GDM1 (cell line): ENCODE measurements at regions not wholly inside any gene's neighbourhood (a gene's known extent, or its start where the extent isn't known, plus 50 kb on each side); places are given as distances from the start of the nearest gene placed in this dataset.

Source experiments
- DNase-seq: peaks from one replicate; lab custom pipeline; 2025; lab: John Stamatoyannopoulos, UW

DNA sequence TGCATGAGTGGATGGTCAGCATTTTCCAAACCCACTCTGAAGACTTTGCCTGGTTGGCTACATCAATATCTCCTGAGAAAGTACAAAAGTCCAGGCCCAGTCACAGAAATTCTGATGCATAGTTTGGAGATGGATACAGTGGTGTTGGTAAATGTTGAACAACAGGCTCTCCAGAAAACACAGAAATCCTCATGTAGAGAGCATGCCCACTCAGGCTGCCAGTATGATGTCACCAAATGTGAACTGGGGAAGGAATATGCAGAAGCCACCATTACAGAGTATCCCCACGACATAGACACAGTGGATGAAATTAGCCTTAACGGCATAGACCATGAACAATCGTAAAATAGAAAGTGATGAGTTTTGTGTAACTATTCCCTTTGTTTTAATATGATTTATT lies 97.1 kb upstream of the NXT1 start:
- no peak for DNase-seq

DNA sequence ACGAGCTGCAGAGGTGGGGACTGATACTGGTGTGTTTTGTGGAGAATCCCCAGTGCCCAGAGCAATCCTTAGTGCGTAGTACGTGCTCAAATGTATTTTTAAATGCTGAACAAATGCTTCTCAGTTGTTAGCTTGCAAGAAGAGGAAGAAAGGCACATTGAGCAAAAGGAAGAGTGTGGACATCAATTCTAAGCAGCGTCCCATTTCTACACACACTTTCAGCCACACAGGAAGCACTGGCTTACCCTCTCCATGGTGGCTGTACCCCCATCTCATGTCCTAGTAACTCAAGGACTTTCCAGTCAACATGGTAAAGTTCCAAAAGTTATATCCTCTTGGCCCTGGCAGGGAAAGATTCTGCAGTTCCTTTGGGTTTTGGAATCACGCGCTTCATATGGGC lies 98.8 kb upstream of the NXT1 start:
- DNase-seq, result no peak

DNA sequence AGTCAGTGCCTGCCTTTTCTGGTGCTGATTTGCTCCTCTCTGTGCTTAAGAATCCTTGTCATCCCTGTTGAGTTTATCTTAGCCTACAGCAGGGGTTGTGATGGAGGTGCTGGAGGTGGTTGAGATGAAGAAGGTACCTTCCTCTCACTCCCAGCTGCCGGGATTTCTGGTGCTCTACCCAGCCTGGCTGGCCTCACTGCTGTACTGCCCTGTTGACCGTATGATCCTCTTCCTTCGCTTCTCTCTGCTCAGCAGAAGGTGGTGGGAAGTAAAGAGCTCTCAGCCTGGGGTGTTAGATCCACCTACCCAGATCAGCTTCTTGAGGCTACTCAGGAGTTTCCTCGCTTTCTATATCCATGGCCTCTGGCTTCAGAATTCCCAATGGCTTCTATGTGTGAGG lies 101.0 kb upstream of the NXT1 start:
- DNase-seq, result no peak

DNA sequence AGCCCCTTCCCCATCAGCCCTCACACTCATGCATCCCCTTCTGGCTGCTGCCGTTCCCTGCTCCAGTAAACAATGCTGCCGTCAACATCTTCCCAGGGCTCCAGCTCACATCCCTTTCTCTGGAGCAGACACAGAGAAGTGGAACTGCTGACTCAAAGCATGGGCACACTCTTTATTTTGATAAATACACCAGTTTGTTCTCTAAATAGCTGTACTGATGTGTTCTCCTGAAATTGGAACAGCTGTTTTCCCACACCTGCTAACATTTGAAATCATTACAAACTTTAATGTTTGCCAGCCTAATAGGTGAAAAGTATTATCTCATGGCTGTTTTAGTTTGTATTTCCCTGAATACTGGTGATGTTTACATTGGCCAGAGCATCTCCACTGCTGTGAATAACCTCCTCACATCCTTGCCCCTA lies 102.1 kb upstream of the NXT1 start:
- no peak for DNase-seq

DNA sequence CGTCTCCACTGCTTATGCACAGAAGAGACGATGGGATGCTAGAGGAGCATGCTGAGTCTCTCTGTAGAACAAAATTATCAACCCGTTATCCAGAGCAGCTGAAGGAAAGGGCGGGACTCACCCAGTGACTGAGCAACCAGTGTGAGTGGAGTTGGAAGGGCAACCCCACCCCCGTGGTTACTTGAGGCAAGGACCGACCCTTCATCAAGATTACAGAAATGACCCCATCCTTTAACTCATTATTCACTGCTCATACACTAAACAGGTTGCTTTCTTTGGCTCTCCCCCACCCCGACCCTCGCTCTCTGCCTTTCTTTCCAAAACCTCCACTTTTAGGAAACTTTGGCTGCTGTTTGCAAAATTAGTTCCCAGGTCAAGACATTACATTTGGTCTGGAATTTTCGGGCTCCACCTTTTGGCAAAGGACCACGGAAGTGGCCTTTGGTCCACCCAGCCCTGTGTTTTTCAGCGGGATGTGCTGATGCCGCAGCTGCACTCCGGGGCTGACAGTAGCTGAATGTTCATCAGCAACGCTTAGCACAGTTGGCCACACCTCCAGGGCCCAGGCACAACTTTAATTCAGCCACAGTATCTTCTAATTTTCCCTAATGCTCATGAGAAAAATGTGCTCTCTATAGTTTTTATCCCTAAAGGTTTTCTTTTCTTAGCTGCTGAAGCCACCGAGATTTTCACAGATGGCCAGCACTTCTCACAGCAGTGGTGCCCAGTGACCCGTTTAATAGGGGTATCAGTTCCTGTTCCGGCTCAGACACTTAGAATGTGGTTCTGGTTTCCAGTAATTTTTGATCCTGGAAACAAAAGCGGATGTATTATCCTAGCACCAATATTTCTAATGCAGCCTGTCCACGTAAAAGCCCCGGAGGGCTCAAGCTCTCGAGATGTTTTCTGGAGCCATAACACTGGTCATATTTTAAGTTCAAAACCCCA lies 103.6 kb upstream of the NXT1 start:
- DNase-seq, result no peak

DNA sequence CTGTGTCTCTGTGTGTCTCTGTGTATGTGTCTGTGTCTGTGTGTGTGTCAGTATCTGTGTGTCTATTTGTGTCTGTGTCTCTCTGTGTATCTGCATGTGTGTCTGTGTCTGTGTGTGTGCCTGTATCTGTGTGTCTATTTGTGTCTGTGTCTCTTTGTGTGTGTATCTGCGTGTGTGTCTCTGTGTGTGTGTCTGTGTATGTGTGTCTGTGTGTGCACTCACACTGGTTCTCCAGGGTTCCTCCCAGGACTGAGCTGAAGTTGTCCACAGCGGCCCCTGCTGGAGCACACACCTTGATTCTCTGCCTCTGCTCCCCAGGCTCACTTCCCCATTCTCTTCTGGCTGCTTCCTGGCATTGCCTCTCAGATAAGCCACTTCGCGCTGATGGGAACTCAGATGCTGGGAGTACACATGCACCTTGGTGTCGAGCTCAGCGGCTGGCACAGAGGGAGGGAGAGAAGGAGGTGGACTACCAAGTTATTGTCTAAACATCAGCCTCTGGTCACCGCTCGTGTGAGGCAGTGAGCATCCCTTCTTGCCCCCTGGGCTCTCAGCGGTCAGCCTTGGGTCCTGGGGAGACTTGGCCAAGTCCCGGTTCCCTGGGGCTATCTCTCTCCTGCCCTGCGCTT lies 104.9 kb upstream of the NXT1 start:
- DNase-seq, result peak; percentile 86

DNA sequence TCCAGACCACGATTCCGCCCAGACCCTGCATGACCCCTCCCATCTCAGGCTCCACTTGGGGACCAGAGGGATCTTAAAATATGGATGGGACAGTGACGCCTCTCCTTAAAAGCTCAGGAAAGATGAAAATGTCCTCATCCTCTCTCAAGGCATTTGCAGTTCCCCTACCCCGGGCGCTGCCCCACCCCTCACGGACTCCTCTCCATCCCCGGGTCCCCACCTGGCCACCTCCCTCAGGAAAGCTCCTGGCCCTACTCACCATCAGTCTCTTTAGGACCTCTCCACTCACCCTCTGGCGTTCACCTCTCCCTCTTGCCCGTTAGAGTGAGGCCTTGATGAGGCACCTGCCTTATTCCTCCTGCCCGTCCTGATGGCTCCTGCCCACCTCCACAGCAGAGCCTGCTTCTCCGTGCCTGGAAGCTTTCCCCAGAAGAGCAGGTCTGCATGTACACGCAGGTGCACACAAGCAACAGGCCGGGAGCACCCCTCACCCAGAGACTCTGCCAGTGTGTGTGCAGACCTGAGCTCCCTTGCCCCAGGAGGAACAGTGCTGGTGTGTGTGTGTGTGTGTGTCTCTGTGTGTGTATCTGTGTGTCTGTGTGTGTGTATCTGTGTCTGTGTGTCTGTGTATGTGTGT lies 105.6 kb upstream of the NXT1 start:
- no peak for DNase-seq

DNA sequence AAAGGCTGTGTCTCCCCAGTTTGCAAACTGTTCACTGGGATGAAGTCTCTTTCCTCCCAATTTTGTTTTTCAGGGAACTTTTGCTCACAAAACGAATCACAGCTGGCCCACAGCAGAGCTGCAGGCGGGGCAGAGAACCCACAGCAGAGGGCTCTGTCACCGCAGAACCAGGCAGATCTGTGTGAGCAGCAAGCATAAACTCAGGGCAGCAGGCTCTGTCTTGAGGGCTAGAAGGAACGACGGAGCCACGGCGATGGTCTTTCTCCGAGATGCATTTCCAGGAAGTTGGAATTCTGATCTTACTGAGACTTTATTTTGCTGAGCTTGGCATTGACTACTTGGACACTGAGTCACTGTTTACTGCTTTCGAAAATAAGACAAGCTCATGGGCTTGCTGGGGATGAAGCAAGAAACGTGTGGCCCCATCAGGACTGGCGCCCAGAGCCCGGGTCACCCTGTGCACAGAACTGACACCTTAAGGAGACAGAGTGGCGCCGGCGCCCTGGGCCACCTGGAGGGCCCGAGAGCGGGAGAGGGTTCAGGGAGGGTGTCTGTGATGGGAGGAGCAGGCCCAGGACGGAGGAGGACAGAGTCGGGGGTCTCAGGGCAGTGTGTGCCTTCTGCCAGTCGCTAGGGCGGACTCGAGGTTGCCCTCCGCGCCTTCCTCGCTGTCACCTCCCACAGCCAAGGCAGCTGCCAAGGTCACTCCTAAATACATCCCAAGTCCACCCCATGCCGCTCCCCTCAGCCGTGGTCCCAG lies 106.3 kb upstream of the NXT1 start:
- DNase-seq, result no peak

DNA sequence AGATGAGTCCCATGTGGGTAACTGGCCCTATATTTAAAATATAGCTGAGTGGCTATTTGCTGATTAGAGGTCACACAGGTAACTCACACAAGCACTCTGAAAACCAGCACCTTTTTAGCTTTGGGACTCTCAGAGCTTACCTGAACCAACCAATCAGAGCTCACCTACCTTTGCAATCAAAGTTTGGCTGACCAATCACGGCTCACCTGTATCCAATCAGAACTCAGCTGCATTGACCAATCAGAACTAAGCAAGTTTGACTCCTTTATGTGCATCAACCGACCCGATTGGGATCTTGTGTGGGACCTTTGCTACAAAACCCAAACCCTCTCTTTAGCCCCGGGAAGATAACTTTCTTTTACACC lies 106.8 kb upstream of the NXT1 start:
- DNase-seq, result no peak

DNA sequence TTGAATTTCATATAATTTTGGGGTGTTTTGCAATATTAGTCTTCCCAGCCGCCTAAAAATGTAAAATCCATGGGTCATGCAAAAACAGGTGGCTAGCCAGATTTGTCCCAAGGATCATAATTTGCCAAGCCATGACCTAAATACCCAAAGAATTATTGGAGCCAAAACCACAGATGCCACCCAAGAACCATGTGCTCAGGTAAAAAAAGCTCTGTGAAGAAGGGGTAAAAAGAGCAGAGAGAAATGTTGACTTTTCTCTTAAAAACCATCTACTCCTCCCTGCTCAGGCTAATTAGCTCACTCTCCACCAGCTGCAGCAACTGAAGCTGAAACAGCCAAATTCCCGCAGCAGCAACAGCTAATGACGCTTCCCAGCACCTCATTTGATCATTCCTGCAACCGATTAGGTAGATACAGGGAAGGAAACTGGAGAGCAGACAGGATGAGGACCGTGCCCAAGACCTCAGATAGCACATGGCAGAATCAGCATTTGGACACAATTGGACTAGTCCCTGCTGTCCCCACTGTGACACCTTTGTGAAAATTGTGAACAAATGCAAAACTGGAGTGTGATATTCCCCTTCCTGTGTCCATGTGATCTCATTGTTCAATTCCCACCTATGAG lies 107.9 kb upstream of the NXT1 start:
- no peak for DNase-seq

DNA sequence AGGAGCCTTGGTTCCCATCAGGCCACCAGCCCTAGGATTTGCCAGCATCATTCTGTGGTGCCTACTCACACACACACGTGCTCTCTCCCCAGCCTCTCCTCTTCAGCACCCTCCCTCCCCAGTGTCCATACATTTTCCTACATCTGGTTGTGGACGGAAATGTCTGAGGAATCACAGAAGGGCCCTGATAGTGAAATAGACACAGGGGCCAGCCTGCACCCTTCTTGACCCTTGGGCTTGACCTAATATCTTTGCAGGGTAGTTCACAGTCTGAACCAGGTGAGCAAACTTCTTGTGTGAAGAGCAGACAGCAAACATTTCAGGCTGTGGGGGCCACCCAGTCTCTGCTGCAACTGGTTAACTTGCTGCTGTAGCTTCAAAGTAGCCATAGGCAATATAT lies 108.5 kb upstream of the NXT1 start:
- no peak for DNase-seq

DNA sequence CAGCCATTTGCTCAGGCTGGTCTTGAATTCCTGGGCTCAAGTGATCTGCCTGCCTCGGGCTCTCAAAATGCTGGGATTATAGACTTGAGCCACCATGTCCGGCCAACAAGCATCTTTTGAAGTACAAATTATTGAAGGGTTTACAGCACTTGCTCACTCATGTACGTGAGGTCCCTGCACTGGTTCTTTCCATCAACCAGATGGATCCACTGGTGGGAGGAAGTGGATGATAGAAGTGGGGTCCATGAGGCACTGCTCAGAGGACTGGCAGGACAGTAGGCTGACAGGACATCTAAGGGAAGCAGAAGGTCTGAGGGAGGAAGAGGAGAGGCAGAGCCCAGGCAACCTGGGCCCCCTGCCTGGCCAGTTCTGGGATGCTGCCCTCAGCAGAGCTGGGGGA lies 109.2 kb upstream of the NXT1 start:
- no peak for DNase-seq

DNA sequence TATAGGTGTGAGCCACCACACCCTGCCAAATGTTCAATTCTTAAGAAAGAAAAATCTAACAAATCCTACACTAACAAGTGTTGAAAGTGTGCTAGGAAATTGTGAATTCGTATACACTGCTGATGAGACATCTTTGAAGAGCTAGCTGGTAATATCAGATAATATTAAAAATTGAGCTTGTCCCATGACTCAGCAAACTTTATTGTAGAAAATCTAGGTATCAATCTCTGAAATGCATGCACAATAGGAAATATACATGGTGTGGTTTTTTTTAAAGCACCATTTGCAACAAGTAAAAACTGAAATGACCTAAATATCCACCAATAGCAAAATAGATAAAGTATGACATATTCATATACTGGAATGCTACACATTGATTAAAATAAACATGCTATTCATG lies 110.1 kb upstream of the NXT1 start:
- no peak for DNase-seq

DNA sequence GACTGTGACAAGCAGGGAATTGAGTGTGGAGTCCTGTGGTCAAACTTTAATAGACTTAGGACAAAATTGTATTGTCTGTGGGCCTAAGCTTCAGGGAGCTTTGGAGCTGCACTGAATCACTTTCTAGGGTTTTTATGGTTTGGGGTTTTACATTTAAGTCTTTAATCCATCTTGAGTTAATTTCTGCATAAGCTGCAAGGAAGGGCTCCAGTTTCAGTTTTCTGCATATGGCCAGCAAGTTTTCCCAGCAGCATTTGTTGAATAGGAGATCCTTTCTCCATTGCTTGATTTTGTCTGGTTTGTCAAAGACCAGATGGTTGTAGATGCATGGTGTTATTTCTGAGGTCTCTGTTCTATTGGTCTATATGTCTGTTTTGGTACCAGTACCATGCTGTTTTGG lies 113.4 kb upstream of the NXT1 start:
- DNase-seq, result no peak

DNA sequence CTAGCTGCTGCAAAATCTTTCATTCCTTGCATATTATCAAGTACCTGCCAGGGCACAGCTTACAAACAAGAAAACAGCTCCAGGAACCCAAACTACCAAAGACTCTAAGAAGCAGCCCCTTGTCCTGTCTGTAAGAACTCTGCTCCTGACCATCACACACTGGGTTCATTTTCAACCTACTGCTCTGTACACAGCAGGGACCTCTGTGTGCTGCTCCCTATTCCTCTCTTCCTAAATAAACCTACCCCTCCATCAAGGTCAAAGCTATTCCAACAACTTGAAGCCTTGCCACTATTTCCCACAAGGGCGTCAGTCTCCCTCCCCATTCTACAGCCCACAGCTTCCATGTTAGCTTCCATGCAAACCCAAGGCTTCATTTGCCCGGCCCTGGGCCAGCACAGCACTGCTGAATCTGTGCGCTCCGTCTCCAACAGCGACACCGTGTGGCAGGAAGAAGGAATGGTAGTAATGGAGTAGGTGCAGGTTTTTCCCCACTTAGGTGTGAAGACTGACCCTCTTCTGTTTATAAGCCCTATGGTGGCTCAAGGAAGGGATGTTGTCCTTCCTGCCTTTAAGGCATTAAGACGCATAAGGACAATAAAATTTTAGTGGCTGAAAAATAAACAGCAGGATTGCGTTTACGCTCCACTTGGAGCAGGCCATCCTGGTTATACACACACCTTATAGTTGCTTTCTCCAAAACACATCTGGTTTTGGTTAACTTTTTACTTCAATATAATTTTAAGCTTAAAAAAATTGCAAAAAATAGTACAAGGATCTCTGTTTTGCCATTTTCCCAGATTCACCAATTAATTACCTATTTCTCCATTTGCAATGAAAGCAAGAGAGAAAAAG lies 115.2 kb upstream of the NXT1 start:
- DNase-seq, result peak; percentile 60

DNA sequence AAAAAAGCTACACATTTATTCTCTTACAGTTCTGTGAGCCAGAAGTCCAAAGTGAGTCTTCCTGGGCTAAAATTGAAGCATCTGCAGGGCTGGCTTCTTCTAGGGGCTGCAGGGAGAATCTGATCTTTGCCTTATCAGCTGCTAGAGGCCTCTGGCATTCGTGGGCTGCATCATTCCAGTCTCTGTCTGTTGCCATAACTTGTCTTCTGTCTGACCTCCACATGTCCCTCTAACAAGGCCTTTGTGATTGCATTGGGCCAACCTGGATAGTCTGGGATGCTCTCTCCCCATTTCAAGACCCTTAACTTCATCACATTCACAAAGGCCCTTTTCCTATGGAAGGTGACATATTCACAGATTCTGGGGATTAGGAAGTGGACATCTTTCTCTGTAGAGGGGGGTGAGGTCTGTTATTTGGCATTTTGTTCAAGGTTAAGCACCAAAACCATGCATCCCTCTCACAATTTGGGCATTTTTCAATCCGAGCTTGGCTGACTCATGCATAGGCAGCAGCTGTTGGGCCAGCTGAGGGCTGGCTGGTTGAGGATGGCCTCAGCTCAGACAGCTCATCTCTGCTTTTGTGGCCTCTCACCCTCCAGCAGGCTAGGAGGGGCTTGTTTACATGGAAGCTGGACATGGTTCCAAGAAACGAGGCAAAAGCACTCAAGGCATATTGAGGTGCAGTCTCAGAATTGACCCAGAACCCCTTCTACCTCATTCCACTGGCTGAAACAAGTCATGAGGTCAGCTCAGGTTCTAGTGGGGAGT lies 116.1 kb upstream of the NXT1 start:
- DNase-seq, result no peak

DNA sequence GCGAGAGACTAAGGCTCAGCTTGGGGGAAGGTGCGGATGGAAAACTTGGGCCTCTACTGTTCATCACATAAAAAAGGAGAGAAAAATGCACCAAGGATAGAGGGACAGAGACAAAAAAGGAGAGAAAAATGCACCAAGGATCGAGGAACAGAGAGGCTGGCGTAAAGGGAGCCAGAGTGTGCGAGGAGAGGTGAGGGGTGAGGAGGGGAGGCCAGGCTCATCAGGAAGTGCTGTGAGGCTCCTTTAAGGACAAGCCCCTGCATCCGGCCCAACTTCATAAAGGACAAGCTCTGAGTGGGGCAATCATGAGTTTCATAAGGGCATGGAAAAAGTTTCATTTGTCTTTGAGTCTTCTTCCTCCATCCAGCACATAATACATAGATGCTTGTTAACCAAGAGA lies 117.2 kb upstream of the NXT1 start:
- DNase-seq, result no peak

DNA sequence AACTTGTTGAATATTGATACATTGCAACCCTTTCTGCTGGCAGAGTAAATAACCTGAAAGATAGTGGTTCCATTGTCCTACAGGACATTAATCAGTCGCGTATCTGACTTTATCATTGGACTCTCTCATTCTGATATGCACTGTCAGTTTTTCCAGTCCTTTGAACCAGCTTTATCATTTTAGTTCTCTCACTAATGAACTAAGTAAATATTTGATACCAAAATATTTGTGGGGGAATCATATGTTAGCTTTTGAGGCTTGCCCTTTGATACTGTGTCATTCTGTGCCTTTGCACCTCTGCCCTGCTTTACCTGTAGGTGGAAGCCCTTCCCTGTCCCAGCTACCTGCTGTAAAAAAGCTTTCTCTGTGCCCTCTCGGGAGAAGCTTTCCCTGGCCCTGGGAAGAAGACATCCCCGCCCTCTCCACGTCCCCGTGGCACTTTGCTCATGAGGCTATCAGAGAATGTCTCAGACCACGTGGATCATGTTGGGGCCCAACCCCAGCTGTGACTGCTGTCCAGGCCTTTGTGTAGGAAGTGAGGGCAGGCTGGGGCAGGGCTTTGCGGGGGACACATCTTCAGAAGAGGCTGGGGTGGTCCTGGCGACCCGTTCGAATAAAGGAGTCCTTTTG lies 117.8 kb upstream of the NXT1 start:
- no peak for DNase-seq

DNA sequence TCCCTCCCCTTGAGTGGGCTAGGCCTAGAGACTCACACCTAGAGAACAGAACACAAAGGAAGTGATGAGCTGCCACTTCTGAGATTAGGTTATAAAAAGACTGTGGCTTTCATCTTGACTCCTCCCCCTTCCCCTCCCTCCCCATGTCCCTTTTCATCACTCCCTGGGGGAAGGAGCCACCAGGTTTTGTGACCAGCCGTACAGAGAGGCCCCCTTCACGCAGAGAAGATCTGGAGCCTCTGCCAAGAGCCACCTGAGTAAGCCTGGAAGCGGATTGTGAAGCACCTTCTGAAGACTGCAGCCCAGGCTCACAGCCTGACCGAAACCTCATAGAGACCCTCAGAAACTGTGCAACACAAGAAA lies 118.4 kb upstream of the NXT1 start:
- DNase-seq, result no peak
